LoVo (cell line): ENCODE measurements at regions not wholly inside any gene's neighbourhood (a gene's known extent, or its start where the extent isn't known, plus 50 kb on each side); places are given as distances from the start of the nearest gene placed in this dataset.

ENCODE experiments used
- DNase-seq: peaks from one replicate; pipeline ENCODE4 v3.0.0-alpha.2; 2016; ENCODE audit warnings: low spot score

GRCh38 chr10:58996866-58997265 is 179.6 kb upstream of the PHYHIPL start:
- no peak for DNase-seq

- no peak for DNase-seq
These were observed 177.3 kb upstream of the PHYHIPL start for GRCh38 chr10:58998924-58999713.

GRCh38 chr10:59000162-59000825 is 176.1 kb upstream of the PHYHIPL start:
- no peak for DNase-seq

- no peak for DNase-seq
These were observed 174.4 kb upstream of the PHYHIPL start for GRCh38 chr10:59002011-59002410.

GRCh38 chr10:59003203-59003602 is 173.2 kb upstream of the PHYHIPL start:
- no peak for DNase-seq

GRCh38 chr10:59004392-59004791 is 172.1 kb upstream of the PHYHIPL start:
- DNase-seq = no peak

GRCh38 chr10:59006511-59007306 is 169.7 kb upstream of the PHYHIPL start:
- DNase-seq = no peak

- DNase-seq = no peak
These were observed 169.0 kb upstream of the PHYHIPL start for GRCh38 chr10:59007307-59008025.

GRCh38 chr10:59008452-59008851 is 168.0 kb upstream of the PHYHIPL start:
- no peak for DNase-seq

GRCh38 chr10:59011972-59012632 is 164.3 kb upstream of the PHYHIPL start:
- DNase-seq = no peak

GRCh38 chr10:59012839-59013238 is 163.6 kb upstream of the PHYHIPL start:
- DNase-seq = no peak

GRCh38 chr10:59016043-59016442 is 160.4 kb upstream of the PHYHIPL start:
- no peak for DNase-seq

GRCh38 chr10:59018977-59019376 is 157.5 kb upstream of the PHYHIPL start:
- DNase-seq = no peak

- DNase-seq = no peak
These were observed 156.8 kb upstream of the PHYHIPL start for GRCh38 chr10:59019603-59020002.

GRCh38 chr10:59020502-59020901 is 155.9 kb upstream of the PHYHIPL start:
- DNase-seq = no peak

GRCh38 chr10:59025981-59026765 is 150.3 kb upstream of the PHYHIPL start:
- DNase-seq = no peak

GRCh38 chr10:59027975-59028655 is 148.3 kb upstream of the PHYHIPL start:
- no peak for DNase-seq

GRCh38 chr10:59033622-59034021 is 142.8 kb upstream of the PHYHIPL start:
- no peak for DNase-seq

- no peak for DNase-seq
These were observed 140.0 kb upstream of the PHYHIPL start for GRCh38 chr10:59036311-59037017.

GRCh38 chr10:59037018-59037389 is 139.4 kb upstream of the PHYHIPL start:
- no peak for DNase-seq
